GM18505 (cell line): ENCODE measurements at regions not wholly inside any gene's neighbourhood (a gene's known extent, or its start where the extent isn't known, plus 50 kb on each side); places are given as distances from the start of the nearest gene placed in this dataset.

ENCODE experiments used
- ATAC-seq: cut with Tn5 transposase; IDR thresholded peaks from one replicate; pipeline ENCODE4 v1.9.1; 2021; ENCODE audit not compliant: unreplicated experiment
- POLR2A ChIP-seq: IDR thresholded peaks from 4 replicates; pipeline ENCODE4 v1.6.1; 2011; ENCODE audit warnings: borderline replicate concordance; ENCODE audit not compliant: insufficient read depth, insufficient read length; ENCODE audit errors: extremely low read depth

DNA sequence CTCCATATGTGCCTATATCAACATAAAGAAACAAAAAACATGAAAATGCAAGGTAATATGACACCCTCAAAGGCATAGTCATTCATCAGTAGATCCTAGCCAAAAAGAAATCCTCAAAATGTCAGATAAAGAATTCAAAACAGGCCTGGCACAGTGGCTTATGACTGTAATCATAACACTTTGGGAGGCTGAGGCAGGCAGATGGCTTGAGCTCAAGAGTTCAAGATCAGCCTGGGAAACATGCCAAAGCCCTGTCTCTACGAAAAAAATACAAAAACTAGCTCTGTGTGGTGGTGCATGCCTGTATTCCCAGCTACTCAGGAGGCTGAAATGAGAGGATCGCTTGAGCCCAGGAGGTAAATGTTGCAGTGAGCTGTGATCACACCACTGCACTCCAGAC lies 284.6 kb upstream of the KLHL29 start:
- no peak for ATAC-seq
- TF ChIP-seq POLR2A: no peak

DNA sequence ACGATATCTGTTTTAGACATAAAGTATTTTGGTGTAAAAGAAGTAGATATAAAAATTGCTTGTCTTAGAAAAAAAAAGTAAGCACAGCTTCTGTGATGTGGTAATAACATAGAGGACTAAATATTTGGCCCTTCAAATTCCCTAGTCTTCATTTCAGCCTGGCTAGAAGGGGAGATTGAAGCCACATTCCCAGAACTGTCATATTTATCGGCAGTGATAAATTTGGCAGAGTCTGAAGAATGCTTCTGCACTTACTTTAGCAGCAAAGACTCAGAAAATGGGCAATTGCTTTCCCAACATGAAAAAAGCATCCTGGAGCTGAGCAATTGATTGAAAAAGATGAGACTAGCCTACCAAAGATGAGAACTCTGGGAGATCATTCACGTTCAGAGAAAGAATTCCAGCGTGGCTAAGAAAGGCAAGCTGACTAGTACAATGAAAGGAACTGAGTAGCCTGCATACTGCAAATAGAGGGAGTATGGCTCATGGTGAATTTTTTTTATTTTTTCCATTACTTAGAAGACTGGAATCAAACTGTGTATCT lies 278.7 kb upstream of the KLHL29 start:
- no peak for TF ChIP-seq POLR2A
- no peak for ATAC-seq

DNA sequence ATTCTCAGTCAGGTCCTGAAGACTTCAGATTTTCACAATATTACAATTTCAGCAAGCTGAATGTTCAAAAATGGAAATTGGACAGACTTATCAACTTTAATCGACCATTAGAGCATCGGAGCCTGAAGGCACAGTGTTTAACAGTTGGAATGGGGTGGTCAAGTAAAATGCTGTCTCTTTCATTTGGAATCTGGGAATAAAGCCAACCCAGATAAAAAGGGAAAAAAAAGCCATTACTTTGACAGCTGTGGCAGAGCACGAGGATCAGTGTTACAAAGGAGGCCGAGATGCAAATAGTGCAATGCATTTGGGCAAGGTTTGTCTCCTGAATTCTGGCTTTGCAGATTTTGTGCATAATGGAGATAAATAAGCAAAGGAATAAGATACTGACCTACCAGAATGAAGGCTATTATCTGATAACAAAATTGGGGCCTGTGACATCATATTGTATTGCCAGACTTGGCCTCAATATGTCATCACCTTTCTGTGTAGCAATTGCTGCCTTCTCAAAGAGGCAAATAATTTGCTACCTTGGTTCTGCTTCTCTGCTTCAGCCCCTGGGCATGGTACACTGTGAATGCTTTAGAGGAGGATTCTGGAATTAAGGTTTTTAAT lies 277.5 kb upstream of the KLHL29 start:
- no peak for TF ChIP-seq POLR2A
- ATAC-seq: no peak

DNA sequence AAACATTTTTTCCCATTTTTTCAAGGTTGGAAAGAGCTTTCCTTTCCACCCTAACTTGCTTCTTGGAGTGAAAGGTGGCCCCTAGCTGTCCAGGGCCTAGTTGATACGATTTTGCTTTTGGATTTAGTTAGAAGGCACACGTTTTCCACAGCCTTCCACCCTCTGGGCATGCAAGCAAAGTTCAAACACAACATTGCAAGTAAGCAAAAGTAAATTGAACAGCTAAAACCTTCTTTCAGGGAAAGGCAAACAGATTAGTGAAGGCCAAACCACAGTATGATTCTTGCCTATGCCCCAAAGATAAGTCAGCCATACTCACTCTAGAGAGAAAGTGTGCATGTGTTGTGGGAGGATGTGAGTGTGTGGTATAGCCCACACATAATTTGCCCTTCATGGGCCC lies 273.7 kb upstream of the KLHL29 start:
- TF ChIP-seq POLR2A: no peak
- ATAC-seq: no peak

DNA sequence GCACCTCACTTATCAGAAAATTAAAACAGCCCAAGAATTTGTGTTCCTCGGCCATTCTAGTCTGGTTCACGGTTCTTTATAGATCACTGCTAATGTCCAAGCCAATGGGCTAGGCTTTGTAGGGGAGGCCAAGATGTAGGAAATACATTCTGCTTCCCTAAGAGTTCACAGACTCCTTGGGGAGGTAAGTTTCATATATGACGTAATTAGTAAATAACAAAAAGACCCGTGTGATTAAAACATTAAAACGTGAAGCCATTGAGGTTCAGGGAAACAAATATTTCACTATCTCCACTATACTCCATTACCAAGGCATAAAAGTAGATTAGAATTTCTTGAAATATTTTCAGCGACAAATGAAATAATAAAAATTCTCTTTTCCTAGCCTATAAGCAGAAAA lies 272.5 kb upstream of the KLHL29 start:
- ATAC-seq: no peak
- TF ChIP-seq POLR2A: no peak

DNA sequence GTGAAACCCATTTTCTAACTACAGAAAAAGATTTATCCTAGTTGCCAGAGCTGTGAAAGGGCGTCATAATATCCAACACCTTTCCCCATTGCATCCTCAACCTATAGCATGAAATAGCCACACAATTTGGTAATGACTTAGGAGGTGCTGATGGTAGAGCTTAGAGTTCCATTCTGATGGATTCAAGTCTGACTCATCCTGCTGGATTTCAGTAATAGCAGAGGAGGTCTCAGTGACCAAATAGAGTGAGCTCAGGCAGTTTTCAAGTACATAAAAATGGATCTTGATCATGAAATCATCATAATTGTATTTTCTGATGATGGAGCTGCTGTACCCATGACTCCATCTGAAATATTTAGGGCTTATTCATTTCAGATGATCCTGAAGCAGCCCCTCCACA lies 270.7 kb upstream of the KLHL29 start:
- no peak for TF ChIP-seq POLR2A
- no peak for ATAC-seq

DNA sequence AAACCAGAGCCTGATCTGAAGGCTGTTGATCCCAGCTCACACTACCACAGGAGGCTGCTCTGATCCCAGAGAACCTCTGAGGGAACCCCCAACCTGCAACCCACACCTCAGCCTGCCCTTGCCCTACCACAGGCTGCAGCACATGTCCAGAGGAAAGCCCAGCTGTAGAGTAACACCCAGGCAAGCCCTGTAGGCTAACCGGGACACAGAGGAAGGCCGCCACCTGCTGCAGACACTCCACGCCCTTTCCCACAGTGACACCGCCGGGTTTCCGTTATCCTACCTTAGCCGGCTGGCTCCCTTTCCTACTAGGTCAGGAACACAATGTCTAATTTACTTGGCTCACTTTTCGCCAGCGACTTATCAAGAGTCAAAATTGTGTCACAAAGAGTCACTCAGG lies 266.7 kb upstream of the KLHL29 start:
- TF ChIP-seq POLR2A: no peak
- no peak for ATAC-seq

DNA sequence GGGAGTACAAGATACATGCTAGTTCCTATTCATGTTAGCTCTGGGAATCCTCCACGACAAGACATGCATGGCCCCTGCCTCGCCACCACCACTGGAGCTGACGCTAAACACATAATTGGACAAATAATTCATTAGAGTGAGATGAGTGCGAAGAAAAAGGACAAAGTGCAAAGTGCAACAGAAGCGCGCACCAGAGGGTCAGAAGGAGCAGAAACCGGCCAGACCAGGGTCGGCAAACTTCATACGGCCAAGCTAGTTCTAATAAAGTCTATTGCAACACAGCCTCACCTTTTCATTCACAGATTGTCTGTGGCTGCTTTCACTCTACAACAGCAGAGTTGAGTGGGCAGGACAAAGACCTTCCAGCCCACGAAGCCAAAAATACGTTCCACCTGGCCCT lies 266.1 kb upstream of the KLHL29 start:
- no peak for ATAC-seq
- TF ChIP-seq POLR2A: no peak

DNA sequence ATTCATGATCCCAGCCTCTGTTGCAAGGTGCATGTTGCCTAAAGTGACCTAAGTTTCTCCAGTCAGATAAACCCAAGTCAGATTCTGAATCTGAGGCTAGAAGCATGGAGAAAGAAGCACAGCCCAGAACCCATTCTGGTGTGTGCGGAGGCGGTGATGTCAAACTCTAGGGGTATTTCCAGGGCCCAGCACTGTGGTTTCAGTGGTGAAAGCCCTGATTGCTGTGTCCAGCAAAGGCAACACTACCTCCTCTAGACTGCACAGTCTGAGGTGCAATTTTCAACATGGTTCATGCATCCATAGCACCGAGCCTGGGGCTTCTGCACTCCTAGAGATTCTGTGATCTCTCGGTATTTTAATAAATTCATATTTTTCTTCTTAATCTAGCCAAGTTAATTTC lies 264.8 kb upstream of the KLHL29 start:
- ATAC-seq: no peak

DNA sequence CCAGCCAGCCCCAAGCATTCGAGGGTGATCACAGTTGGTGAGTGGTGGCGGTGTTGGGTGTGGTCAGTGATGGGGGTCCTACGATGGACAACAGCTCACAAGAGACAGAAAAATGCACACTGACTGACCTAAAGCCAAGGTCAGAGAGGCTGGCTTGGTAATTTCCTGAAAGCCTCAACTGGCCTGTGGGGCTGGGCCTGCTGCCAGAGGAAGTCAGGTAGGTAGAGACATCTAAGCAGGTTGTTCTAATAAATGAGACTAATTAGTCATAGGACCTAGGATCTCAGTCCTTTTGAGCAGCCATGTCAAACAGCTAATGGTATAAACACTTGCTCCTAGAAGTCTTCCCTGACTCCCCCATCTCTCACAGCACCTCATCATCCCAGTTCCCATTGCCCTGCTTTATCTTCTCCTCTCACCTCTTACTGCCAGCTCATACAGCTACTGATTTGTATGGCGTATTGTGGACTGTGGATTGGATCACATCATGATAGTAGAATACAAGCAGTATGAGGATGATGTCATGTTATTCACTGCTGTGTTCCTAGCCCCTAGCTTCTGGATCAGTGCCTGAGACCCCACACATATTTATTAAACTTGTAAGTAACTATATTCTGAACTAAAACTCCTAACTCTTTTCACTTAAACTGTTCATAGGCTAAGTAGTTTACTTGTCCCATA lies 262.9 kb upstream of the KLHL29 start:
- ATAC-seq: no peak
- TF ChIP-seq POLR2A: no peak

More for the DNA sequence above, 264.8 kb upstream of the KLHL29 start:
- TF ChIP-seq POLR2A: no peak

DNA sequence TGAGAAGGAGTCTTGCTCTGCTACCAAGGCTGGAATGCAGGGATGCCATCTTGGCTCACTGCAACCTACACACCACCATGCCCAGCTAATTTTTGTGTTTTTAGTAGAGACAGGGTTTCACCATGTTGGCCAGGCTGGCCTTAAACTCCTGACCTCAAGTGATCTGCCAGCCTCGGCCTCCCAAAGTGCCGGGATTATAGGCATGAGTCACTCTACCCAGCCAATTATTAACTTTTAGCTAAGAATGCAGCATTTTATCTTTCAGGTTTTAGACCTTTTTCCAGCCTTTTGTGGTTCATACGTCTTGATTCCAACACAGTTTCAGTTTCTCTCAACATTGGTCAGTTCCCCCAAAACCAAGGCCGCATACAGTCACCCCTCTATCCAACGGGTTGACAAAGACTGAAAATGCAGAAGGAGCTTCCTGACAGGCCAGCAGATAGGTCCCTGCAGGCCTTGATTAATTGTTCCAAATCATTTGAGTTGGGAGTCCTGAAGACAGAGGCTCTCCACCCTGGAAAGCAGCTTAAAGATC lies 262.2 kb upstream of the KLHL29 start:
- no peak for ATAC-seq
- no peak for TF ChIP-seq POLR2A

DNA sequence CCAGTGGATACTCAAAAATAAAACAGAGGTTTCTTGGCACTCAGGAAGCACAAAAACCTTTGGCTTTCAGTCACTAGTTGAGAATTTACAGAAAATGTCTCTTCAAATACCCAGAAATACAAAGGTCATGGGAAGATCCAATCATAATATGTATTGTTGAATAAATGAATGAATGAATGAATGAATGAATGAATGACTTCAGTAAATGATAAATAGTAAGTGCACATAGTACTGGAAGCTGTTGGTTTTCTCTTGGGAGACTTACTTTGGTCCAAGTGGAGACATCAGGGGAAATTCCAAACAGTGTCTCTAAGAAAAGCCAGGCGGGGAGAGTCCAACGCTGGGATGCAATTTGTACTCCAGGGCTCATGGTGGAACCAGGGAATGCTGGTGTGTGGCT lies 261.3 kb upstream of the KLHL29 start:
- no peak for TF ChIP-seq POLR2A
- ATAC-seq: no peak

DNA sequence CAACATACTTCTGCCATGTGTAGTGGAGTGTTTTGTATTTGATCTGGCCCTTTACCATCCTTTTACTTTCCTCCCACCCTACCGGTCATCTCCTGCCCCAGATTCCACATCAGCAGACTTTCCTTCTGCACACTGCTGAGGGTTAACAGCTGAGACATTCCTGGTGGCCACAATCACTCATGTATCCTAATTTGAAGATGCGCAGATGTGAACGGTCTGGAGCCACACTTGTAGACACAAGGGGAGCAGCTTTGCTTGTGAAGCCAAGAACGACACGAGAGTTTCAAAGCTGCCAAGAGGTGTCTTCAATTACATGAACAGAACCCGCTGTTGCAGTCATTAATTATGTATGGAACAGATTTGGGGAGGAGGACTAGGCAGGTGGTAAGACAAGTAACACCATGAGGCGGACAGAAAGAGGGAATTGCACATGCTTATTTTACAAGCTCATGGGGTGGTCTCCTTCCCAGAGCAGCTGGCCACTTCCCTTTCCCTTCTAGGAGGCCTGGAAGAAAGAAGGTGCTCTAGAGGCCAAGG lies 260.7 kb upstream of the KLHL29 start:
- no peak for TF ChIP-seq POLR2A
- no peak for ATAC-seq

DNA sequence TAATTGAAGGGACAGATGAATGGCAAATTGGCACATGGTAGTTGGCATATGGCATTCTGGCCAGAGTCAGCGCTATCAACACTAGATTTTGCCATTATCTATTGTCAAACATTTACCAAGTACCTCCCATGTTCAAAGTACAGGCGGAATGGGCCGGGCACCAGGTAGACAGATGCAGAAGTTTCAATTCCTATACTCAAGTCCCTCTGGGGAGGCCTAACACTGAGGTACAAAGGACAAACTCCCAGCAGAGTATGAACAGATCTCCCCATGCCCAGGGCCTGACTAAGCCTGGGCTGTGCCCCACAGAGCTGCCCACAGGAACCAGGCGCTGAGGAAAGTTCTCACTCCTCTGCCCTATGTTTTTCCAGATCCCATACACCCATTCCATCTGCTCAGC lies 257.5 kb upstream of the KLHL29 start:
- ATAC-seq: no peak
- TF ChIP-seq POLR2A: no peak
